IMR-90 (cell line): ENCODE measurements at regions not wholly inside any gene's neighbourhood (a gene's known extent, or its start where the extent isn't known, plus 50 kb on each side); places are given as distances from the start of the nearest gene placed in this dataset.

Experiments
- ATAC-seq: fragments of 200-7000 bp; cut with Tn5 transposase; 2 replicates; pipeline ENCODE4 v1.9.1; 2020; ENCODE audit warnings: low read depth, mild to moderate bottlenecking, moderate library complexity
- BruUV-seq: library from RNA; stranded (reverse); fragments of 400-500 nt; replicated peaks from 2 replicates; lab custom pipeline; 2021; lab: Mats Ljungman, UMichigan
- CTCF ChIA-PET: fragments of 300-600 bp; formaldehyde crosslinking; extraction: SDS; loops from one replicate; lab custom pipeline; 2021; ENCODE audit warnings: antibody characterized with exemption; lab: Yijun Ruan, JAX
- POLR2A ChIA-PET: fragments of 300-600 bp; sonication (Branson Sonifier 250); formaldehyde crosslinking; loops from one replicate; lab custom pipeline; 2022; ENCODE audit warnings: antibody characterized with exemption; ENCODE audit not compliant: unreplicated experiment; lab: Charles Lee
- DNase-seq: peaks from one replicate; pipeline ENCODE4 v3.0.0; 2013
- H2AFZ ChIP-seq: replicated peaks from 2 replicates; pipeline ENCODE3; 2013; ENCODE audit warnings: low read length, mild to moderate bottlenecking; ENCODE audit not compliant: poor library complexity
- H2AK5ac ChIP-seq: 2 replicates; pipeline ENCODE4 v1.6.1; 2013; ENCODE audit warnings: low read depth, low read length, inconsistent platforms
- H2AK9ac ChIP-seq: replicated peaks from 2 replicates; pipeline ENCODE3; 2013; ENCODE audit warnings: mild to moderate bottlenecking, low read depth, low read length, moderate library complexity; ENCODE audit not compliant: poor library complexity
- H2BK120ac ChIP-seq: 2 replicates; pipeline ENCODE4 v1.6.1; 2013; ENCODE audit warnings: low read depth, low read length, inconsistent platforms
- H2BK15ac ChIP-seq: 3 replicates; pipeline ENCODE4 v1.6.1; 2013; ENCODE audit warnings: low read depth, low read length, inconsistent platforms
- H2BK20ac ChIP-seq: 2 replicates; pipeline ENCODE4 v1.6.1; 2013; ENCODE audit warnings: low read depth, mild to moderate bottlenecking, inconsistent platforms, low read length, moderate library complexity
- H2BK5ac ChIP-seq: 2 replicates; pipeline ENCODE4 v1.6.1; 2013; ENCODE audit warnings: mild to moderate bottlenecking, low read depth, low read length, inconsistent platforms; ENCODE audit not compliant: poor library complexity, severe bottlenecking
- H3K14ac ChIP-seq: replicated peaks from 2 replicates; pipeline ENCODE4 v1.6.1; 2013; ENCODE audit warnings: low read depth, low read length, inconsistent platforms
- H3K18ac ChIP-seq: 2 replicates; pipeline ENCODE4 v1.6.1; 2013; ENCODE audit warnings: low read depth, low read length, control low read depth
- H3K23ac ChIP-seq: 2 replicates; pipeline ENCODE4 v1.6.1; 2013; ENCODE audit warnings: low read depth, low read length, inconsistent platforms
- H3K27ac ChIP-seq: 2 replicates; pipeline ENCODE4 v1.5.1; 2013; ENCODE audit warnings: mild to moderate bottlenecking, control low read depth, low read length; ENCODE audit not compliant: insufficient read depth
- H3K27me3 ChIP-seq: 2 replicates; pipeline ENCODE4 v1.6.1; 2013; ENCODE audit warnings: low read length; ENCODE audit not compliant: control insufficient read depth, insufficient read depth
- H3K36me3 ChIP-seq: 2 replicates; pipeline ENCODE4 v1.6.1; 2013; ENCODE audit warnings: low read length, mixed read lengths; ENCODE audit not compliant: control insufficient read depth, insufficient read depth
- H3K4ac ChIP-seq: 2 replicates; pipeline ENCODE4 v1.6.1; 2013; ENCODE audit warnings: low read depth, low read length, inconsistent platforms
- H3K4me1 ChIP-seq: 2 replicates; pipeline ENCODE4 v1.6.1; 2013; ENCODE audit warnings: low read length, mixed read lengths; ENCODE audit not compliant: control insufficient read depth, insufficient read depth
- H3K4me2 ChIP-seq: 2 replicates; pipeline ENCODE4 v1.6.1; 2013; ENCODE audit warnings: low read depth, mild to moderate bottlenecking, control low read depth, low read length, moderate library complexity
- H3K4me3 ChIP-seq: 2 replicates; pipeline ENCODE4 v1.5.1; 2013; ENCODE audit warnings: low read depth, mild to moderate bottlenecking, control low read depth, low read length, moderate library complexity; ENCODE audit not compliant: insufficient read depth
- H3K56ac ChIP-seq: 2 replicates; pipeline ENCODE4 v1.6.1; 2013; ENCODE audit warnings: low read length, inconsistent platforms; ENCODE audit not compliant: insufficient read depth; ENCODE audit errors: extremely low read depth
- H3K79me1 ChIP-seq, 2 experiments: 2 replicates each; pipeline ENCODE4 v1.6.1; 2013; ENCODE audit warnings: low read length in 2 of 2, inconsistent platforms in 1 of 2, low read depth in 1 of 2
- H3K9ac ChIP-seq: 2 replicates; pipeline ENCODE4 v1.6.1; 2013; ENCODE audit warnings: low read depth, low read length, control low read depth
- H3K9me1 ChIP-seq: 2 replicates; pipeline ENCODE4 v1.6.1; 2013; ENCODE audit warnings: low read length, inconsistent platforms; ENCODE audit not compliant: insufficient read depth
- H3K9me3 ChIP-seq: 2 replicates; pipeline ENCODE4 v1.6.1; 2013; ENCODE audit warnings: low read length; ENCODE audit not compliant: control insufficient read depth, insufficient read depth
- H4K20me1 ChIP-seq: 2 replicates; pipeline ENCODE4 v1.6.1; 2013; ENCODE audit warnings: low read length, inconsistent platforms; ENCODE audit not compliant: insufficient read depth
- H4K5ac ChIP-seq: 2 replicates; pipeline ENCODE4 v1.6.1; 2013; ENCODE audit warnings: mild to moderate bottlenecking, low read depth, low read length, control low read depth
- H4K8ac ChIP-seq, 2 experiments: 2 replicates each; pipeline ENCODE4 v1.6.1; 2013; ENCODE audit warnings: low read depth in 2 of 2, low read length in 2 of 2, control low read depth in 1 of 2, inconsistent platforms in 1 of 2
- H4K91ac ChIP-seq: 2 replicates; pipeline ENCODE4 v1.6.1; 2013; ENCODE audit warnings: low read depth, low read length, inconsistent platforms; ENCODE audit not compliant: insufficient read depth
- BHLHE40 ChIP-seq: fragments of 150-350 bp; IDR thresholded peaks from 2 replicates; pipeline ENCODE4 v1.6.1; 2016; ENCODE audit warnings: mild to moderate bottlenecking, low read depth, low read length
- FOS ChIP-seq: fragments of 150-350 bp; IDR thresholded peaks from 2 replicates; pipeline ENCODE4 v1.6.1; 2016; ENCODE audit warnings: low read depth, low read length
- MAFK ChIP-seq: IDR thresholded peaks from 2 replicates; pipeline ENCODE4 v1.6.1; 2012; ENCODE audit warnings: low read depth, low read length, improper control_type of control experiment
- RCOR1 ChIP-seq: IDR thresholded peaks from 2 replicates; pipeline ENCODE4 v1.6.1; 2012; ENCODE audit warnings: mild to moderate bottlenecking, low read length, improper control_type of control experiment; ENCODE audit not compliant: insufficient replicate concordance
- WGBS, 2 experiments: methylation state at CpG; one replicate each; pipeline versions ENCODE4 v1.1.5 to v1.1.7; 2013; ENCODE audit warnings: missing lambda C conversion rate in 2 of 2; ENCODE audit not compliant: insufficient read length in 1 of 2; ENCODE audit errors: extremely low coverage in 2 of 2; 5-methylcytosine and 5-hydroxymethylcytosine counted together
- dilution Hi-C: fragments of 300-500 bp; cut with HindIII; formaldehyde crosslinking; loops from one replicate; pipeline ENCODE4 v1.14.3; 2018; ENCODE audit warnings: low sequenced_read_pairs; ENCODE audit not compliant: unreplicated experiment
- in situ Hi-C: fragments of 300-500 bp; cut with MboI; formaldehyde crosslinking; loops from 3 replicates; pipeline ENCODE4 v1.14.3; 2019; ENCODE audit warnings: low sequenced_read_pairs, inconsistent platforms, mixed read lengths
- intact Hi-C: fragments of 100-400 bp; cut with micrococcal nuclease; formaldehyde crosslinking; loops from 2 replicates; pipeline ENCODE4 v1.10.0; 2022

DNA sequence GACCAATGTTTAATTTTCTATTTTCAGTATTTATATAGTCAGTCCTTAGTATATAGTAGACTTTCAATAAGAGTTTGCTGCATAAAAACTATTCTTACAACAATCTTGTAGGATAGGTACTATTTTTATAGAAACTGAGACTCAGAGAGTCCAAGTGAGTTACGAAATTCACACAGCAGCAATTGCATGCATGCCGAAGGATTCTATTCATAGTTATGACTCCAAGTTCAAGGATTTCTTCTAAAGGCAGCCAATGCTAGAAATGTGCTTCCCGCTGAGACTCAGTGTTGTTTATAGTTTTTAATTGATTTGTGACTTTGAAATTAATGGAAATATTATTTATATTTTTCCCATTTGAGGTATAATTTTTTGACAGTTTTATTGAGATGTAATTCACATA lies 62.7 kb upstream of the CSNK1A1L start:
- H3K27ac ChIP-seq, result no peak overlapping the region
- WGBS, 2 experiments, result 40% methylated on average over 2 of the region's 3 CpGs; no CpG with 5 or more reads in 1 of the 2 experiments
- H3K79me1 ChIP-seq, result no peaks in the 10 kb centered on the region
- H3K18ac ChIP-seq, result no peak overlapping the region
- ChIA-PET CTCF (no interaction called here), POLR2A (no interaction called here)
- no peaks in the 10 kb centered on the region for H3K9me1 ChIP-seq
- no peak overlapping the region for H4K8ac ChIP-seq
- H2AK9ac ChIP-seq, result no peak overlapping the region
- H3K9me3 ChIP-seq, result no peaks in the 10 kb centered on the region
- no peak overlapping the region for H2BK120ac ChIP-seq
- H3K4me3 ChIP-seq, result no peak overlapping the region
- H3K23ac ChIP-seq, result no peak overlapping the region
- H2AK5ac ChIP-seq, result no peak overlapping the region
- H3K4me1 ChIP-seq, result no peaks in the 10 kb centered on the region; the same call in 1 of the 2 replicates
- no peak overlapping the region for H3K4ac ChIP-seq
- H3K4me2 ChIP-seq, result no peak overlapping the region
- H2BK15ac ChIP-seq, result no peak overlapping the region
- dilution Hi-C loops, result no loop called here
- H3K36me3 ChIP-seq, result no peaks in the 10 kb centered on the region
- no peak overlapping the region for H2BK5ac ChIP-seq
- in situ Hi-C loops, result no loop called here
- no peak for TF ChIP-seq FOS
- TF ChIP-seq MAFK, result no peak
- no peak for TF ChIP-seq RCOR1
- TF ChIP-seq BHLHE40, result no peak
- no peak overlapping the region for H4K5ac ChIP-seq
- no peak for DNase-seq
- no peak overlapping the region for H2BK20ac ChIP-seq
- H3K9ac ChIP-seq, result no peak overlapping the region
- H4K20me1 ChIP-seq, result no peaks in the 10 kb centered on the region
- no peak overlapping the region for H3K14ac ChIP-seq
- no peaks in the 10 kb centered on the region for H3K27me3 ChIP-seq
- no TSS peak for BruUV-seq
- no peak overlapping the region for H2AFZ ChIP-seq
- H3K56ac ChIP-seq, result no peak overlapping the region
- intact Hi-C loops, result no loop called here
- H4K91ac ChIP-seq, result no peak overlapping the region
- ATAC-seq, result no peak
